Thoracic aorta (tissue), 2 donors: ENCODE measurements at regions not wholly inside any gene's neighbourhood (a gene's known extent, or its start where the extent isn't known, plus 50 kb on each side); places are given as distances from the start of the nearest gene placed in this dataset.

Source experiments
- ATAC-seq: fragments of 150-250 bp; one replicate; pipeline ENCODE4 v1.8.0; 2017; ENCODE audit warnings: low read depth; ENCODE audit not compliant: insufficient number of reproducible peaks, low FRiP score
- DNase-seq: peaks from one replicate; pipeline ENCODE4 v3.0.0-alpha.2; 2020; ENCODE audit warnings: low spot score
- H3K27ac ChIP-seq, 2 donors: fragments of 200-600 bp; sonication (generic); 1 replicate in 1 of 2; 2 replicates in 1 of 2; pipeline ENCODE4 v1.5.1; 2016; ENCODE audit warnings: mild to moderate bottlenecking in 2 of 2, moderate library complexity in 2 of 2
- H3K27me3 ChIP-seq: fragments of 200-600 bp; sonication (generic); replicated peaks from 2 replicates; pipeline ENCODE4 v1.6.0; 2016; ENCODE audit warnings: mild to moderate bottlenecking; ENCODE audit not compliant: insufficient read depth
- H3K36me3 ChIP-seq: fragments of 200-600 bp; sonication (generic); one replicate; pipeline ENCODE4 v1.5.1; 2016
- H3K4me1 ChIP-seq, 2 donors: fragments of 200-600 bp; sonication (generic); 1 replicate in 1 of 2; 2 replicates in 1 of 2; pipeline versions ENCODE4 v1.5.1 to v1.6.0; 2016; ENCODE audit warnings: low read depth in 2 of 2, mild to moderate bottlenecking in 1 of 2; ENCODE audit not compliant: control insufficient read depth in 1 of 2
- H3K4me3 ChIP-seq: fragments of 200-600 bp; sonication (generic); 2 replicates; pipeline ENCODE4 v1.5.1; 2016; ENCODE audit warnings: mild to moderate bottlenecking
- H3K9me3 ChIP-seq: fragments of 200-600 bp; sonication (generic); 2 replicates; pipeline ENCODE4 v1.5.1; 2016
- TF ChIP-seq, protein P1 (sequence below): fragments of 200-600 bp; sonication (generic); IDR thresholded peaks from one replicate; pipeline ENCODE4 v1.5.1; 2019; ENCODE audit warnings: antibody characterized with exemption

DNA sequence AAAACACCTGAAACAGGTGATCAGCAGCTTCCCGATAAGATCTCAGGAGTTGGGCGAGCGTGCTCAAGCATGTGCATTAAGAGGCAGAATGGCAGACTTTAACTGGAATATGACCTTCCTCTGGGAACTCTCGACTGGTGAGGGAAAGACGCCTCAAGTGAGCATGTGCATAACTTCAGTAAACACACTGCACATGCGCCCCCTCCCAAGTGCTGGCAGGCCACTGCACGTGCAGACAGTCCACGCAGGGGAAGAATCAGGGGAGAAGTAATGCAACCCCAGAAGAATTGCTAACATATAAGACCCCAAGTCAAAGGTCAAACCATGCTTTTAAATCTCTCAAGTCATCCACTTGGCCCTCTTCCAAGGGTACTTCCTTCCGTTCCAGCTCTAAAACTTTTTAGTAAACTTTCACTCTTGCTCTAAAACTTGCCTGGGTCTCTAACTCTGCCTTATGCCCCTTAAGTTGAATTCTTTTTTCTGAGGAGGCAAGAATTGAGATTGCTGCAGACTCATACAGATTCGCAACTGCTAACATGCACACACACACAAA, 541.0 kb downstream of the TNS3 start:
- TF ChIP-seq, protein P1, sequence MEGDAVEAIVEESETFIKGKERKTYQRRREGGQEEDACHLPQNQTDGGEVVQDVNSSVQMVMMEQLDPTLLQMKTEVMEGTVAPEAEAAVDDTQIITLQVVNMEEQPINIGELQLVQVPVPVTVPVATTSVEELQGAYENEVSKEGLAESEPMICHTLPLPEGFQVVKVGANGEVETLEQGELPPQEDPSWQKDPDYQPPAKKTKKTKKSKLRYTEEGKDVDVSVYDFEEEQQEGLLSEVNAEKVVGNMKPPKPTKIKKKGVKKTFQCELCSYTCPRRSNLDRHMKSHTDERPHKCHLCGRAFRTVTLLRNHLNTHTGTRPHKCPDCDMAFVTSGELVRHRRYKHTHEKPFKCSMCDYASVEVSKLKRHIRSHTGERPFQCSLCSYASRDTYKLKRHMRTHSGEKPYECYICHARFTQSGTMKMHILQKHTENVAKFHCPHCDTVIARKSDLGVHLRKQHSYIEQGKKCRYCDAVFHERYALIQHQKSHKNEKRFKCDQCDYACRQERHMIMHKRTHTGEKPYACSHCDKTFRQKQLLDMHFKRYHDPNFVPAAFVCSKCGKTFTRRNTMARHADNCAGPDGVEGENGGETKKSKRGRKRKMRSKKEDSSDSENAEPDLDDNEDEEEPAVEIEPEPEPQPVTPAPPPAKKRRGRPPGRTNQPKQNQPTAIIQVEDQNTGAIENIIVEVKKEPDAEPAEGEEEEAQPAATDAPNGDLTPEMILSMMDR, result no peak
- ATAC-seq (no peak), DNase-seq (no peak)
- no peaks in the 10 kb centered on the region for H3K9me3 ChIP-seq
- H3K4me1 ChIP-seq, result peaks cover 10 to 49% of the 10 kb centered on the region in 2 donors
- H3K4me3 ChIP-seq, result no peak overlapping the region
- no peaks in the 10 kb centered on the region for H3K27me3 ChIP-seq
- H3K36me3 ChIP-seq, result no peaks in the 10 kb centered on the region
- H3K27ac ChIP-seq, result no peak overlapping the region

DNA sequence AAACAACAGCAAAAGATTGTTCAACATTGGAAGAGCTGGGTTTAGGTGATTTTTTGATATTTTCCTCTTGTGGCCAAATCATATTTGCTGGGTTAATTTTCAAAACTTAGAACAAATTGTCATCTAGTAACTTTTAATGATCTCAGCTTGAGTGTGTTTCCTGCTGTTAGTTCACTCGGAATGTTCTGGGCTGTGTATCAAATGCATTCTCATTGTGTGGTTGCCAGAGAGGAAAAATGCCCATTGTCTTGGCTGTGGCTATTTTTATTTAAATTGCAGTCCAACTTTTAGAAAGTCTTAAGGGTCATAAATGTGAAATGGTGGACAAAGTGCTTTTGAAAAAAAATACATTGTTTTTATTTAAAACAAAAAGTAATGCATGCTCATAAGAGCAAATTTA, 542.0 kb downstream of the TNS3 start:
- H3K27me3 ChIP-seq, result no peaks in the 10 kb centered on the region
- no peaks in the 10 kb centered on the region for H3K9me3 ChIP-seq
- no peak for DNase-seq
- H3K36me3 ChIP-seq, result no peaks in the 10 kb centered on the region
- peaks cover 0 to 40% of the 10 kb centered on the region in 2 donors for H3K4me1 ChIP-seq
- TF ChIP-seq, protein P1, result no peak
- H3K4me3 ChIP-seq, result no peak overlapping the region
- peak overlapping the region; percentile 0 to 28 for H3K27ac ChIP-seq
- ATAC-seq, result no peak

DNA sequence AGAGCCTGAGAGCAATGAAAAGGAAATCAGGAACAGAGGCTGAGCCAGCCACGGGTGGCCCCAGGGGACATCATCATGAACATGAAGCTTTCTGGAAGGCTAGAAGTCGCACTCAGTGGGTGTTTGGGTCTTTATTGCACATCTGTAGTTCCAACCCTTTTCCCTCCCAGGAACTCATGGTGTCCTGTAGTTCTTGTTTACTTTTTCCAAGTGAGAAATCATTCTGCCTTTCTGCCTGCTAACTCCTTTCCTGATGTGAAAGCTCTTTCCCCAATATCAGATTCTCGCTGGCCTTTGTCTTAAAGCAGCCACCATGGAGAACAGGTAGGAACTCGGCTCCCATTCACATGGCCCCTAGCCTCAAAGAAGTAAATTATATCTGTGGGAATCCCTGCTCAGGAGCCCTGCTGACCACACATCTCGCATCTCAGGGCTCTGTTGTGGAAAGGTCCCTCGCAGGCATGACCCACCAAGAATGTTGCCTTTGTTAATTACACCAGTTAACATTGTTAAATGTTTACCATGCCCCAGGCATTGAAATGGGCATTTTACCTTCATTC, 542.7 kb downstream of the TNS3 start:
- TF ChIP-seq, protein P1, result no peak
- Histone ChIP-seq H3K27ac (peak overlapping the region; percentile 0 to 28), H3K4me1 (peaks cover 0 to 36% of the 10 kb centered on the region in 2 donors), H3K4me3 (no peak overlapping the region), H3K36me3 (no peaks in the 10 kb centered on the region), H3K9me3 (no peaks in the 10 kb centered on the region), H3K27me3 (no peaks in the 10 kb centered on the region)
- no peak for ATAC-seq
- no peak for DNase-seq

DNA sequence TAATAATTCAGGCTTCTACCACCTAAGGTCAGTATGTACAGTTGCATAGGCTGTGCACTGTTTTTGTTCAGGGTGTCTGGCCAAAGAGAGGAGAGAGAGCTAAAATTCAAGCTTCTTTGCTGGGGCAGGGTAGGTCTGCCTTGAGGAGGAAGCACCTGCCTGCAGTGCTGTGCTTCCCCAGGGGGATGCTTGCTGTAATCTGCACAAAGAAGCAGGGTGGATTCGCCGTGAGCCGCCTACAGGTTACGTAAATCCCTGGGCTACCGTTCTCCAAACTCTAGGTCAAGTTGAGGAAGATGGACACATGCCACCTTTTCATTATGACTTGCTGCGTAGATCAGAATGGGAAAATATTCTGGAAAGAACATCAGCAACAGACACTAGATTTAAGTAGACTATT, 543.3 kb downstream of the TNS3 start:
- no peak overlapping the region for H3K4me3 ChIP-seq
- no peak for DNase-seq
- H3K36me3 ChIP-seq, result no peaks in the 10 kb centered on the region
- TF ChIP-seq, protein P1, result no peak
- no peaks in the 10 kb centered on the region for H3K9me3 ChIP-seq
- peaks cover 0 to 36% of the 10 kb centered on the region in 2 donors for H3K4me1 ChIP-seq
- no peaks in the 10 kb centered on the region for H3K27me3 ChIP-seq
- ATAC-seq, result no peak
- H3K27ac ChIP-seq, result no peak overlapping the region

DNA sequence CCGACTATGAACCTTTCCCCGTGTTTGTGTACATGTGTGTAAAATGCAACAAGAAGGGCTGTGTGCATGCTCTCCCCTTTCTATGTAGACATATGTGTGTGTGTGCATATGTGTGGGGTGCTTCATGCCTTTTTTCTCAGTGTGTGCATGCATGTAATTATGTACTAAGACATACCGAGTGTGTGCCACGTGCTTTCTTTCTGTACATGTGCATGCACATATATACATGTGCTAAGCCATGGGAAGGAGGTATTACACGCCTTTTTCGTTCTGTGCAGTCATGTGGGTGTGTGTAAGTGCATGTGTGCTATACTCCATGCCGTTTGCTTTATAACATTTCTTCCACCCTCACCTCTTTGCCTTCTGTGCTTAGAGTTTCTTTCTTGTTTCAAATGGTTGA, 544.3 kb downstream of the TNS3 start:
- H3K27me3 ChIP-seq, result no peaks in the 10 kb centered on the region
- H3K4me3 ChIP-seq, result no peak overlapping the region
- ATAC-seq (no peak), DNase-seq (no peak)
- TF ChIP-seq, protein P1, result no peak
- no peaks in the 10 kb centered on the region for H3K36me3 ChIP-seq
- H3K4me1 ChIP-seq, result peaks cover 0 to 28% of the 10 kb centered on the region in 2 donors
- no peak overlapping the region for H3K27ac ChIP-seq
- no peaks in the 10 kb centered on the region for H3K9me3 ChIP-seq
